ENCODE measurements at regions not wholly inside any gene's neighbourhood (a gene's known extent, or its start where the extent isn't known, plus 50 kb on each side); places are given as distances from the start of the nearest gene placed in this dataset.

GRCh38 chr11:37509506-37509905, 911.5 kb upstream of the RAG2 start:
- Histone ChIP-seq H3K9me3 (no peaks in the 10 kb centered on the region), H3K4me1 (no peaks in the 10 kb centered on the region), H3K27ac (no peak overlapping the region), H3K4me3 (no peak overlapping the region), H3K4me2 (no peak overlapping the region)
- no peak for DNase-seq (ENCODE audit: low read depth in 1 of 2, low spot score in 1 of 2)
- POLR2A ChIA-PET = no interaction called here
- no peak for FAIRE-seq
- CTCF ChIA-PET = no interaction called here
- TF ChIP-seq NPAS2 (CRISPR knock-in tag; IDR thresholded peaks at IDR 0.05; ENCODE audit: borderline replicate concordance) (no peak), MAX (IDR thresholded peaks at IDR 0.05) (no peak), JUNB (IDR thresholded peaks at IDR 0.05) (no peak), FOSL2 (IDR thresholded peaks at IDR 0.05) (no peak), FOSL2 (CRISPR knock-in tag; IDR thresholded peaks at IDR 0.05) (no peak), BCL3 (IDR thresholded peaks at IDR 0.05) (no peak), ATOH8 (CRISPR knock-in tag; IDR thresholded peaks at IDR 0.05; ENCODE audit: low read depth) (no peak), PHF8 (IDR thresholded peaks at IDR 0.05; ENCODE audit: borderline replicate concordance, low read depth) (no peak), HEYL (CRISPR knock-in tag; IDR thresholded peaks at IDR 0.05) (no peak), TFCP2L1 (CRISPR knock-in tag; IDR thresholded peaks at IDR 0.05) (no peak), EHF (CRISPR knock-in tag; IDR thresholded peaks at IDR 0.05) (no peak), ZNF302 (CRISPR knock-in tag; IDR thresholded peaks at IDR 0.05) (no peak), EHMT2 (IDR thresholded peaks at IDR 0.05; ENCODE audit: low read depth) (no peak), KDM5A (IDR thresholded peaks at IDR 0.05) (no peak), CBX8 (IDR thresholded peaks at IDR 0.05) (no peak), ELK1 (IDR thresholded peaks at IDR 0.05; ENCODE audit: low read depth, low read length) (no peak), EP300 (IDR thresholded peaks at IDR 0.05) (no peak), NR3C1 (IDR thresholded peaks at IDR 0.05) (no peak)
- no peak for ATAC-seq
- whole genome bisulfite sequencing (ENCODE audit: missing lambda C conversion rate) = 4% methylated on average over 2 of the region's 2 CpGs

- Histone ChIP-seq H3K27ac (no peak overlapping the region), H3K9me3 (no peaks in the 10 kb centered on the region), H3K4me2 (no peak overlapping the region), H3K4me1 (no peaks in the 10 kb centered on the region), H3K4me3 (no peak overlapping the region)
- FAIRE-seq (no peak), DNase-seq (ENCODE audit: low read depth in 1 of 2, low spot score in 1 of 2) (no peak), ATAC-seq (no peak)
- ChIA-PET POLR2A (no interaction called here), CTCF (interaction anchor here (0.8 kb wide), 1 partner anchor 121 kb away, joined by 3 read pairs; no protein-coding TSS in a partner anchor)
- TF ChIP-seq FOSL2 (IDR thresholded peaks at IDR 0.05) = no peak
- no peak for TF ChIP-seq FOSL2 (CRISPR knock-in tag; IDR thresholded peaks at IDR 0.05)
- no peak for TF ChIP-seq HOXB13 (CRISPR knock-in tag; IDR thresholded peaks at IDR 0.05; ENCODE audit: low read depth)
- no peak for TF ChIP-seq EHF (CRISPR knock-in tag; IDR thresholded peaks at IDR 0.05)
- WGBS (ENCODE audit: missing lambda C conversion rate) = 1% methylated on average over 4 of the region's 4 CpGs
Observed at GRCh38 chr11:37506531-37506930, 908.5 kb upstream of the RAG2 start.

- H3K27ac ChIP-seq = no peak overlapping the region
- no peak for ATAC-seq
- POLR2A ChIA-PET = no interaction called here
- no peak overlapping the region for H3K4me2 ChIP-seq
- CTCF ChIA-PET = interaction anchor here (0.8 kb wide), 1 partner anchor 122 kb away, joined by 3 read pairs; no protein-coding TSS in a partner anchor
- DNase-seq (ENCODE audit: low read depth in 1 of 2, low spot score in 1 of 2) = no peak
- no peaks in the 10 kb centered on the region for H3K9me3 ChIP-seq
- no peaks in the 10 kb centered on the region for H3K4me1 ChIP-seq
- 15% methylated on average over 4 of the region's 4 CpGs for WGBS (ENCODE audit: missing lambda C conversion rate)
- no peak for TF ChIP-seq RCOR1 (IDR thresholded peaks at IDR 0.05; ENCODE audit: low read depth, low read length)
- no peak for TF ChIP-seq NR3C1 (IDR thresholded peaks at IDR 0.05)
- TF ChIP-seq MAX (IDR thresholded peaks at IDR 0.05) = no peak
- TF ChIP-seq HOXB13 (CRISPR knock-in tag; IDR thresholded peaks at IDR 0.05; ENCODE audit: low read depth) = no peak
- no peak for TF ChIP-seq CTCF (IDR thresholded peaks at IDR 0.05)
- TF ChIP-seq EP300 (IDR thresholded peaks at IDR 0.05) = no peak
- TF ChIP-seq PHF8 (IDR thresholded peaks at IDR 0.05; ENCODE audit: borderline replicate concordance, low read depth) = no peak
- TF ChIP-seq KDM1A (IDR thresholded peaks at IDR 0.05; ENCODE audit: low read depth) = no peak
- TF ChIP-seq JUNB (IDR thresholded peaks at IDR 0.05) = no peak
- no peak overlapping the region for H3K4me3 ChIP-seq
- no peak for FAIRE-seq
Observed at GRCh38 chr11:37505406-37505805, 907.4 kb upstream of the RAG2 start.
